Activated CD4-positive, CD25-positive, alpha-beta regulatory T cell treated with anti-CD3 and anti-CD28 coated beads, Interleukin-2, amount 50 U/mL, for 72 hours (primary cell): ENCODE measurements at regions not wholly inside any gene's neighbourhood (a gene's known extent, or its start where the extent isn't known, plus 50 kb on each side); places are given as distances from the start of the nearest gene placed in this dataset.
A peak's percentile ranks its signal among the peaks of the same experiment; 100 is the strongest.

Source experiments
- DNase-seq: peaks from one replicate; pipeline ENCODE4 v3.0.0; 2021

- peak; percentile 0 for DNase-seq
These were observed 626.4 kb downstream of the BRD1 start for GRCh38 chr22:49201046-49201970.

- peak; percentile 8 for DNase-seq
These were observed 628.4 kb downstream of the BRD1 start for GRCh38 chr22:49199224-49199623.

- no peak for DNase-seq
These were observed 629.0 kb downstream of the BRD1 start for GRCh38 chr22:49198705-49199084.

GRCh38 chr22:49197986-49198704 is 629.5 kb downstream of the BRD1 start:
- DNase-seq, result peak; percentile 8

GRCh38 chr22:49197505-49197904 is 630.2 kb downstream of the BRD1 start:
- DNase-seq, result no peak

GRCh38 chr22:49196046-49196511 is 631.6 kb downstream of the BRD1 start:
- DNase-seq, result no peak

- DNase-seq, result no peak
These were observed 632.0 kb downstream of the BRD1 start for GRCh38 chr22:49195636-49196035.

GRCh38 chr22:49193901-49194465 is 633.7 kb downstream of the BRD1 start:
- no peak for DNase-seq

- no peak for DNase-seq
These were observed 634.3 kb downstream of the BRD1 start for GRCh38 chr22:49193348-49193747.

GRCh38 chr22:49192857-49193250 is 634.8 kb downstream of the BRD1 start:
- no peak for DNase-seq

GRCh38 chr22:49192180-49192856 is 635.4 kb downstream of the BRD1 start:
- no peak for DNase-seq

- no peak for DNase-seq
These were observed 636.1 kb downstream of the BRD1 start for GRCh38 chr22:49191506-49191980.

- no peak for DNase-seq
These were observed 636.7 kb downstream of the BRD1 start for GRCh38 chr22:49190816-49191505.

GRCh38 chr22:49189871-49190270 is 637.8 kb downstream of the BRD1 start:
- no peak for DNase-seq

- no peak for DNase-seq
These were observed 639.1 kb downstream of the BRD1 start for GRCh38 chr22:49188591-49188990.

GRCh38 chr22:49188091-49188490 is 639.6 kb downstream of the BRD1 start:
- no peak for DNase-seq

- no peak for DNase-seq
These were observed 640.9 kb downstream of the BRD1 start for GRCh38 chr22:49186762-49187161.

- DNase-seq, result no peak
These were observed 641.4 kb downstream of the BRD1 start for GRCh38 chr22:49186293-49186692.

- DNase-seq, result no peak
These were observed 642.2 kb downstream of the BRD1 start for GRCh38 chr22:49185312-49185969.

GRCh38 chr22:49184736-49185135 is 642.9 kb downstream of the BRD1 start:
- no peak for DNase-seq

- DNase-seq, result no peak
These were observed 643.9 kb downstream of the BRD1 start for GRCh38 chr22:49183826-49184216.
